Fibroblast of peridontal ligament (primary cell): ENCODE measurements at regions not wholly inside any gene's neighbourhood (a gene's known extent, or its start where the extent isn't known, plus 50 kb on each side); places are given as distances from the start of the nearest gene placed in this dataset.
A peak's percentile ranks its signal among the peaks of the same experiment; 100 is the strongest.
"Not testable (repeated sequence)": the region's sequence is repeated elsewhere in the genome, so short reads cannot be mapped to it uniquely, and the experiment has no call there.

ENCODE experiments used
- DNase-seq: peaks from one replicate; pipeline ENCODE4 v3.0.0-alpha.2; 2010; ENCODE audit errors: extremely low read depth

GRCh38 chr10:11691319-11691755, 50.8 kb upstream of the ECHDC3 start:
- no peak for DNase-seq

GRCh38 chr10:11689945-11690736, 52.0 kb upstream of the ECHDC3 start:
- DNase-seq = no peak

DNA sequence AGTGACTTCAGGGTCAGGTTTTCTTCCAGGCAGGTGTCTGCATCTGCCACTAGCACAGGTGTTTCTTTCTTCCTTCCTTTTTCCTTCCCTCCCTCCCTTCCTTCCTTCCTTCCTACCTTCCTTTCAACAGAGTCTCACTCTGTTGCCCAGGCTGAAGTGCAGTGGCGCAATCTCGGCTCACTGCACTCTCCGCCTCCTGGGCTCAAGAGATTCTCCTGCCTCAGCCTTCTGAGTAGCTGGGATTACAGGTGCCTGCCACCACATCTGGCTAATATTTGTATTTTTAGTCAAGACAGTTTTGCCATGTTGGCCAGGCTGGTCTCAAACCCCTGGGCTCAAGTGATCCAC, 53.8 kb upstream of the ECHDC3 start:
- not testable (repeated sequence) for DNase-seq

- DNase-seq = no peak
Measured at GRCh38 chr10:11687779-11688447, 54.3 kb upstream of the ECHDC3 start.

DNA sequence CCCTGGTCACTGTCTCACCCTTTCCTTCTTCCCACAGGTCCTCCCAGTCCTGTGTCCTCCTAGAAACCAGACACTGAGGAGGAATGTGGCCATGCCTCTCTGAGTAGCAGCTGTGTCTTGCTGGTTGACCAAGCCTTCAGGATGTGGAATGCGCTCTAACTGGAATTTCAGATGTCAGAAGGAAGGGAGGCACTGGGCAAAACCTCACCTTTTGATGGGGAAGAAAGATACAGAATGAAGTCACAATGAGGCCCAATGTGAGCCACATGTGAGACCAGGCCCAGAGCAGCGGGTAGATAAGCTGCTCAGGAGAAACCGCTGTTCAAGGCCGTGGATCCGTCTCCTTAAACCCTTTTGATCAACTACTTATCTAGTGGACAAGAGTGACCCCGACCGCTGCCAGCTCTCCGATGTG, 54.8 kb upstream of the ECHDC3 start:
- DNase-seq = no peak

GRCh38 chr10:11685787-11686218, 56.4 kb upstream of the ECHDC3 start:
- DNase-seq = peak; percentile 27

DNA sequence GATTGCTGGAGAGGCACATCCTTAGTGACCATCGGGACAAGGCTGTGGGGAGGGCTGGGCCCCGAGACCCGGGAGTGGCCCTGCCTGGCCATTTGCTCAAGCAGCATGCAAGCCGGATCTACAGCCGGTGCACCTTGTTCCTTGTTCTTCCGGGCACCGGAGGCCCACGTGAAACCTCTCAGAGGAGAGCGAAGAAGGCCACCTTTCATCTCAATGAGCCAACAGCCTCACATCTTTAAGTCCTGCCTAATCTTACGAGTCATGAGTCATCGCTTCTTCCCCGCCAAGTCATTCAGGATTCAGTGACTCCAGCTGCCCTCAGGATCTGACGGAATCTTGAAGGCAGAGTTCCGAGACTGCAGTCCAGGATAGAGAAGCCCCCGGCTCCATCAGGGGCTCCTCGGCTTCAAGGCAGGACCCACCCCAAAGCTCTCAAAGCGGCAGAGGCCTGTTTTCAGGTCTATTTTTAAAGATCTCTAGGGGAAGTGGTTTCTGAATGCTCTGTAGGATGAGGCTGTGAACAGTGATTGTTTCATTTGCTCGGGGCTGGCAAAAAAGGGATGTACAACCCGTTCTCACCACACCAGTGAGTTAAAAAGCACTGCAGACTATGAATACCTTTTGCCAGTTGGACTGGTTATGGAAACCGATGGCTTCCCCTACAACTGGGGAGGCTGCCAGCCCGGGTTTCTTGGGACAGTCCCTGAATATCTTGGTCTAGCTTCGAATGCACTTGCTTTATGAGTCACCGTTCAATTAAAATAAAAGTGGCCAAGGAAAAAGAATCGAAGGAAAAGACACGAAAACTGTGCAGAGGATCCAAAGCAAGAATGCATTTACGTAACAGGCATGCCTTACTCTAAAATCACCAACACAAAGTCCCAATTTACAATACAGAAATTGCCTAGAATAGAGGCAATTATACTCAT, 57.2 kb upstream of the ECHDC3 start:
- DNase-seq = peak; percentile 89

- not testable (repeated sequence) for DNase-seq
Measured at GRCh38 chr10:11684341-11684716, 57.9 kb upstream of the ECHDC3 start.

DNA sequence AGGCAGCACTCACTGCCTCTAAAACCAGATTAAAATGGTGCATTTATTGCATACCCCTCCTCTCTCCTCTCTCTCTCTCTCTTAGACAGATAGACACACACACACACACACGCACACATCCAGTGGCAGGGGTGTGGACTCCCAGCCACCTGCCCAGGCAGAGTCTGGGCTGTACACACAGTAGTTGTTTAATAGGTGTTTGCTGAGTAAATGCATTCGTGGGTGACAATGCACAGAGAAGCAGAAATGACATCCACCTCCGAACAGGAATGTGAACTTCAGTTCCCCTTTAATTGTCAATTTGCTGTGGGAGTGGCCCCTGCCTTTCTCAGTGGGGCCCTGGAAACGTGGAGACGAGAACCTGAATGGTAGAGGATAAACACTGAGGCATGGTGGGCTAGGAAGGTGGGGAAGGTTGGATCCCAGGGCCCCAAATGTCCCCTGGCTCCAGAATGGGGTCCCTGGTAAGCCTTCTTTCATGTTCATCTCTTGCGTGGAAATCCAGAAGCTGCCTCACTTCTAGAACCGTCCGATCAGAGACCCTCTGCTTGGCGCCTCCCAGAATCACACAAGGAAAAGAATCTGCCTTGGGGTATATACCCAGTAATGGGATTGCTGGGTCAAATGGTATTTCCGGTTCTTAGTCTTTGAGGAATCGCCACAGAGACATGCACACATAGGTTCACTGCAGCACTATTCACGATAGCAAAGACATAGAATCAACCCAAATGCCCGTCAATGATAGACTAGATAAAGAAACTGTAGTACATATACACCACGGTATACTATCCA, 58.5 kb upstream of the ECHDC3 start:
- no peak for DNase-seq

- no peak for DNase-seq
Measured at GRCh38 chr10:11682851-11683250, 59.3 kb upstream of the ECHDC3 start.

- DNase-seq = no peak
Measured at GRCh38 chr10:11682267-11682683, 59.9 kb upstream of the ECHDC3 start.

- no peak for DNase-seq
Measured at GRCh38 chr10:11680496-11680895, 61.7 kb upstream of the ECHDC3 start.

GRCh38 chr10:11679946-11680345, 62.2 kb upstream of the ECHDC3 start:
- no peak for DNase-seq

GRCh38 chr10:11678074-11678793, 63.9 kb upstream of the ECHDC3 start:
- peak; percentile 27 for DNase-seq

GRCh38 chr10:11677480-11677879, 64.7 kb upstream of the ECHDC3 start:
- no peak for DNase-seq

GRCh38 chr10:11673346-11674280, 62.2 kb upstream of the USP6NL start:
- no peak for DNase-seq

- DNase-seq = no peak
Measured at GRCh38 chr10:11672836-11673235, 61.4 kb upstream of the USP6NL start.

DNA sequence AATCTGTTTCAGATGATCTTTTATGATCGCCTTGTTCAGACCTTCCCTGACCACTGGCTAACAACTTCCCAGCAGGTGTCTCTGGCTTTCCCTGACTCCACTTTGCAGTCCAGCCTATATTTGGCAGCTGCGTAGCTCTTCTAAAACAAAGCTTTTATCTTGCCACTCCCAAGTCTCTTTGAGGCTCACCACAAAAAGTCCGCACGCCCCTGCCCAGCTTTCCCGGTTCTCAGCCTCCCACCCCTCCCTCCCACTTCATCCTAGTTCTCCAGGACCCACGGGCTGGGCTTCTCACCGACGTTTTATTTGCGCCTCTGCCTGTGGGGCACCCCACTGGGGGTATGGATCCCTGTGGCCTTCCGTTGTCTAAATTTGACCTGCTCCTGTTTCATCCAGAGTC, 58.9 kb upstream of the USP6NL start:
- DNase-seq = no peak

DNA sequence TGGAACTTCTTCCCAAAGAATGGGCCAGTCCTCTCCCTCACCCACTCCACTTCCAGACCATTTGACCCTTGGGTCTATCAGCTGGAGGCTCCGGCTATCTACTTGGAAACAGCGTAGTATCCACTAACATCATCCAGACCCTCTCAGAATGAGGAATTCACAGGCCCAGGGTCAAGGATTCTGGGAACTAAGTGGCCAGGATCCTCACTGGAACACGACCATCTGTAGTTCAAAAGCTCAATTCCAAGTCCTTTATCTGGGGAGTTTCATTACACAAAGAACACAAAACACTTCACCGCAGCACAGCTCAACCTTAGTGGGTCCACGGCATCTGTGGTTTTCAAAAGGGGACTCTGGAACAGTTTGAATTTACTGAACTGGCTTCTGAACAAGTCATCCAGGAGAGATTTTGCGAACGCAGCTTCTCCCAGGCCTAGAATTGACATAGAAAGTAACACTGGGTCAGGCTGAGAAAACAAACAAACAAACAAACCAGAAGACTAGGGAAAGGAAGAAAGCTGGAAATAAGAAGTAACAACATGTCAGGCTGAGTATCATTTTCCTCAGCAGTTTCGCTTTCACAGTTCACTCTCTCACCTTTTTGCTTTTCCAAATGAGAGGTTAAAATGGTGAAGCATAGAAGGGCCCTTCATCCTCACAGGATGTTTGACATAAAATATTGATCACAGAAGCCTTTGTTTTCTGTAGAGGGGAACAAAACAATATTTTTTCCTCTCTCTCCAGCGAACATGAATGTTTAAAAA, 57.6 kb upstream of the USP6NL start:
- DNase-seq = no peak
